ENCODE measurements at regions not wholly inside any gene's neighbourhood (a gene's known extent, or its start where the extent isn't known, plus 50 kb on each side); places are given as distances from the start of the nearest gene placed in this dataset.

DNA sequence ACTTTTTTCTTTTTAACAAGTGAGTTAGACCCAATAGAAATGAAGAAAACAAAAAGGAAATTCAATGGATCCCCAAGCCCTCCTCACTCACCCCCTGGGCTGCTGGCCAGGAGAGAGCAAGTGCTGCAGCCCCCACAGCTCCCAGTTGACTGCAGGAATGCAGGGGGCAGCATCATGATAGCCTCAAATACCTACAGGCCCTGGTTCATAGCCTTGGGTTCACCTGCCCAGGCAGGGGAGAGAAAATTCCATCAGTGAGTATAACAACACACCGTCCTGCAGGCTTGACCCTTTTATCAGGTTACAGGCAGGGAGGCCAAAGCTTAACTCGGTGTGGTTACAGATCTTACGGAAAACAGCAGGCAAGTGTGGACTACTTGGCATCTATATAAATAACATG is 76.3 kb downstream of the PHLDA1 start:
- no peak for DNase-seq (ENCODE audit: extremely low spot score)
- ChIA-PET CTCF (no interaction called here), POLR2A (no interaction called here)
- TF ChIP-seq NFRKB (IDR thresholded peaks at IDR 0.05) (no peak), L3MBTL2 (conservative IDR thresholded peaks at IDR 0.05) (no peak)

DNA sequence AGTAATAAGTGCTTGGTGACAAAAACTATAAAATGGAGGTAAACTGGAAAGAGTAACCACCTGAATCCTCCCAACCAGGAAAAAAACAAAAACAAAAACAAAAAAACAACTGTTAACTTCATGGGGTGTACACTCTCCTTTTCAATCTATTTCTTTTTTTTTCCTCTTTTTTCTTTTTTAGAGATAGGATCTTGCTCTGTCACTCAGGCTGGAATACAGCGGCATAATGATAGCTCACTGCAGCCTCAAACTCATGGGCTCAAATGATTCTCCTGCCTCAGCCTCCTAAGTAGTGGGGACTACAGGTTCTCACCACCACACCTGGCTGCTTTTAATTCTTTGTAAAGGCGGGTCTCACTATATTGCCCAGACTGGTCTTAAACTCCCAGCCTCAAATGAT is 76.8 kb downstream of the PHLDA1 start:
- ChIA-PET CTCF (no interaction called here), POLR2A (no interaction called here)
- no peak for TF ChIP-seq SUZ12 (IDR thresholded peaks at IDR 0.05)
- TF ChIP-seq ZNF384 (IDR thresholded peaks at IDR 0.05): no peak
- no peak for TF ChIP-seq NFRKB (IDR thresholded peaks at IDR 0.05)
- TF ChIP-seq ELF4 (IDR thresholded peaks at IDR 0.05): no peak
- no peak for TF ChIP-seq FOXK2 (IDR thresholded peaks at IDR 0.05)
- no peak for TF ChIP-seq LEF1 (IDR thresholded peaks at IDR 0.05; ENCODE audit: borderline replicate concordance)
- no peak for TF ChIP-seq BHLHE40 (IDR thresholded peaks at IDR 0.05; ENCODE audit: borderline replicate concordance)
- DNase-seq (ENCODE audit: extremely low spot score): no peak

GRCh38 chr12:75954041-75954440 is 77.5 kb downstream of the PHLDA1 start:
- no peak for DNase-seq (ENCODE audit: extremely low spot score)
- POLR2A ChIA-PET: no interaction called here
- TF ChIP-seq ELF4 (IDR thresholded peaks at IDR 0.05): no peak
- CTCF ChIA-PET: no interaction called here

DNA sequence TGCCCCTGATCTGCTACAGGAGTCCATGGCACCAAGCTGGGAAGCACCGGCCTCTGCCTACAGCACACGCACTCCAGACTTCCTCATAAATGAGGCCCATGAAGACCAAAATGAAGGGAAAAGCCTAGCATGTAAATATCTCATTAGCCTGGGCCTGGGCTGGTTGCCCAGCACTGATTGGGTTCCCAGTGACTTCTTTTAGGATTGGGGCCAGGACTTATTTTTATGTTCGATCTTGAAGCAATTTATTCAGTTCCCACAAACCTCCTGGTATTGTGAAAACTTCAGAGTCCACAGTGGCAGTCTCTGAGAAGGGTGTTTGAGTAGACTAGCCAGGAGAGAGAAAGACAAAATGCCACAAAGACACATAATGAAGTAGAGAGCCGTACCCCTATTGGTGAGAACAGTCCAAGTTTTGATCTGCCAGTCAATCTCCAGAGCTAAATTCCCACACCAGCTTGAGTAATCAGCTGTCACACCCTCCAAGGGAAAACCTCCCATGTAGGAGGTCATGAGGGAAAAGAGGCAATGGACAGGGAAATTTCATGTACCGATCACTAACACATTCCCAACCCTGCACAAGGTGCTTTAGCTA is 78.2 kb downstream of the PHLDA1 start:
- ChIA-PET CTCF (no interaction called here), POLR2A (no interaction called here)
- no peak for DNase-seq (ENCODE audit: extremely low spot score)
- TF ChIP-seq FOXM1 (IDR thresholded peaks at IDR 0.05; ENCODE audit: borderline replicate concordance) (no peak), BHLHE40 (IDR thresholded peaks at IDR 0.05; ENCODE audit: borderline replicate concordance) (no peak), FOXK2 (IDR thresholded peaks at IDR 0.05) (no peak), SP1 (IDR thresholded peaks at IDR 0.05) (no peak), LEF1 (IDR thresholded peaks at IDR 0.05; ENCODE audit: borderline replicate concordance) (no peak), L3MBTL2 (conservative IDR thresholded peaks at IDR 0.05) (no peak), SUZ12 (IDR thresholded peaks at IDR 0.05) (no peak)
- TF ChIP-seq, protein P1, sequence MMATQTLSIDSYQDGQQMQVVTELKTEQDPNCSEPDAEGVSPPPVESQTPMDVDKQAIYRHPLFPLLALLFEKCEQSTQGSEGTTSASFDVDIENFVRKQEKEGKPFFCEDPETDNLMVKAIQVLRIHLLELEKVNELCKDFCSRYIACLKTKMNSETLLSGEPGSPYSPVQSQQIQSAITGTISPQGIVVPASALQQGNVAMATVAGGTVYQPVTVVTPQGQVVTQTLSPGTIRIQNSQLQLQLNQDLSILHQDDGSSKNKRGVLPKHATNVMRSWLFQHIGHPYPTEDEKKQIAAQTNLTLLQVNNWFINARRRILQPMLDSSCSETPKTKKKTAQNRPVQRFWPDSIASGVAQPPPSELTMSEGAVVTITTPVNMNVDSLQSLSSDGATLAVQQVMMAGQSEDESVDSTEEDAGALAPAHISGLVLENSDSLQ (IDR thresholded peaks at IDR 0.05): no peak

GRCh38 chr12:75951399-75952278 is 79.9 kb downstream of the PHLDA1 start:
- DNase-seq (ENCODE audit: extremely low spot score): no peak
- CTCF ChIA-PET: no interaction called here

GRCh38 chr12:75947156-75947723 is 84.3 kb downstream of the PHLDA1 start:
- POLR2A ChIA-PET: no interaction called here
- CTCF ChIA-PET: no interaction called here
- DNase-seq (ENCODE audit: extremely low spot score): no peak
- TF ChIP-seq NFRKB (IDR thresholded peaks at IDR 0.05) (no peak), TARDBP (IDR thresholded peaks at IDR 0.05) (no peak), FOXK2 (IDR thresholded peaks at IDR 0.05) (no peak), BHLHE40 (IDR thresholded peaks at IDR 0.05; ENCODE audit: borderline replicate concordance) (no peak), SP1 (IDR thresholded peaks at IDR 0.05) (no peak), LEF1 (IDR thresholded peaks at IDR 0.05; ENCODE audit: borderline replicate concordance) (no peak), ZNF384 (IDR thresholded peaks at IDR 0.05) (no peak), CTBP1 (IDR thresholded peaks at IDR 0.05; ENCODE audit: borderline replicate concordance) (no peak), FOXA1 (IDR thresholded peaks at IDR 0.05) (no peak), HDGF (IDR thresholded peaks at IDR 0.05; ENCODE audit: borderline replicate concordance) (no peak), L3MBTL2 (conservative IDR thresholded peaks at IDR 0.05) (no peak), FOXM1 (IDR thresholded peaks at IDR 0.05; ENCODE audit: borderline replicate concordance) (no peak), ARNT (IDR thresholded peaks at IDR 0.05) (no peak), SUZ12 (IDR thresholded peaks at IDR 0.05) (no peak), ELF4 (IDR thresholded peaks at IDR 0.05) (no peak)
- TF ChIP-seq, protein P1 (IDR thresholded peaks at IDR 0.05): no peak

More at GRCh38 chr12:75951399-75952278, 79.9 kb downstream of the PHLDA1 start:
- no peak for TF ChIP-seq ELF4 (IDR thresholded peaks at IDR 0.05)
- TF ChIP-seq, protein P1 (IDR thresholded peaks at IDR 0.05): peak; percentile 62
- POLR2A ChIA-PET: no interaction called here

- TF ChIP-seq FOXK2 (IDR thresholded peaks at IDR 0.05) (no peak), ARNT (IDR thresholded peaks at IDR 0.05) (no peak), ELF4 (IDR thresholded peaks at IDR 0.05) (no peak), CTBP1 (IDR thresholded peaks at IDR 0.05; ENCODE audit: borderline replicate concordance) (no peak), LEF1 (IDR thresholded peaks at IDR 0.05; ENCODE audit: borderline replicate concordance) (no peak)
- ChIA-PET CTCF (no interaction called here), POLR2A (no interaction called here)
- no peak for DNase-seq (ENCODE audit: extremely low spot score)
Observed at GRCh38 chr12:75945581-75945980, 86.0 kb downstream of the PHLDA1 start.
